SK-N-SH (cell line): ENCODE measurements at regions not wholly inside any gene's neighbourhood (a gene's known extent, or its start where the extent isn't known, plus 50 kb on each side); places are given as distances from the start of the nearest gene placed in this dataset.

Experiments
- CTCF ChIA-PET: fragments of 300-600, 350-600 bp; formaldehyde crosslinking; extraction: SDS; loops from one replicate; lab custom pipeline; 2021; lab: Yijun Ruan, JAX
- POLR2A ChIA-PET: fragments of 350-600 bp; sonication (Branson Sonifier 250); formaldehyde crosslinking; extraction: SDS; loops from one replicate; lab custom pipeline; 2020; ENCODE audit warnings: antibody characterized with exemption, inconsistent platforms; lab: Yijun Ruan, JAX
- DNase-seq: peaks from one replicate; pipeline ENCODE4 v3.0.0; 2012
- H2AFZ ChIP-seq: fragments of 200-600 bp; sonication (generic); 2 replicates; pipeline ENCODE4 v1.8.1; 2016; ENCODE audit warnings: antibody characterized with exemption, mild to moderate bottlenecking, low read depth
- H3F3A ChIP-seq: fragments of 200-600 bp; sonication (generic); replicated peaks from 2 replicates; pipeline ENCODE3; 2016; ENCODE audit warnings: antibody characterized with exemption, mild to moderate bottlenecking; ENCODE audit not compliant: insufficient read depth
- H3K27ac ChIP-seq, 2 experiments: fragments of 200-500 bp in 1 of 2; fragments of 200-600 bp in 1 of 2; sonication (Bioruptor generic) in 1 of 2; sonication (generic), shearing (Covaris generic) in 1 of 2; 2 replicates each; pipeline versions ENCODE4 v1.5.1 to v1.6.1; 2014 to 2016; ENCODE audit warnings: low read depth in 2 of 2, inconsistent platforms in 1 of 2, low read length in 1 of 2, mild to moderate bottlenecking in 1 of 2, mixed read lengths in 1 of 2
- H3K27me3 ChIP-seq: fragments of 200-600 bp; sonication (generic), shearing (Covaris generic); 2 replicates; pipeline ENCODE4 v1.6.1; 2016; ENCODE audit warnings: mixed run types; ENCODE audit not compliant: insufficient read depth
- H3K36me3 ChIP-seq, 2 experiments: fragments of 200-500 bp in 1 of 2; fragments of 200-600 bp in 1 of 2; sonication (Bioruptor generic) in 1 of 2; sonication (generic) in 1 of 2; replicated peaks in 1 of 2; 2 replicates each; pipeline versions ENCODE3 to v1.5.1; 2014 to 2016; ENCODE audit warnings: low read length in 1 of 2, mild to moderate bottlenecking in 1 of 2; ENCODE audit not compliant: insufficient read depth in 2 of 2, control insufficient read depth in 1 of 2
- H3K4me1 ChIP-seq, 2 experiments: fragments of 200-500 bp in 1 of 2; fragments of 200-600 bp in 1 of 2; sonication (Bioruptor generic) in 1 of 2; sonication (generic), shearing (Covaris generic) in 1 of 2; 2 replicates each; pipeline versions ENCODE4 v1.5.1 to v1.6.1; 2014 to 2016; ENCODE audit warnings: low read depth in 1 of 2, low read length in 1 of 2, mixed run types in 1 of 2; ENCODE audit not compliant: insufficient read depth in 2 of 2, control insufficient read depth in 1 of 2
- H3K4me2 ChIP-seq: fragments of 200-600 bp; sonication (generic), shearing (Covaris generic); 2 replicates; pipeline ENCODE4 v1.6.1; 2017; ENCODE audit warnings: mixed run types
- H3K4me3 ChIP-seq, 2 experiments: fragments of 200-500 bp in 1 of 2; fragments of 200-600 bp in 1 of 2; sonication (Bioruptor generic) in 1 of 2; sonication (generic), shearing (Covaris generic) in 1 of 2; 2 replicates each; pipeline versions ENCODE4 v1.5.1 to v1.8.1; 2014 to 2016; ENCODE audit warnings: low read depth in 2 of 2, inconsistent platforms in 1 of 2, low read length in 1 of 2, mild to moderate bottlenecking in 1 of 2, mixed read lengths in 1 of 2, moderate library complexity in 1 of 2
- H3K79me2 ChIP-seq: fragments of 200-600 bp; sonication (generic); 2 replicates; pipeline ENCODE4 v1.8.1; 2017; ENCODE audit warnings: mild to moderate bottlenecking; ENCODE audit not compliant: insufficient read depth
- H3K9ac ChIP-seq: fragments of 200-600 bp; sonication (generic); 2 replicates; pipeline ENCODE4 v1.6.1; 2017; ENCODE audit warnings: mixed run types
- H3K9me2 ChIP-seq: fragments of 200-600 bp; sonication (generic); 2 replicates; pipeline ENCODE4 v1.6.1; 2017; ENCODE audit warnings: mixed run types
- H3K9me3 ChIP-seq: fragments of 200-600 bp; sonication (generic); 2 replicates; pipeline ENCODE4 v1.6.1; 2017; ENCODE audit warnings: mixed run types, mild to moderate bottlenecking, moderate library complexity
- H4K20me1 ChIP-seq: fragments of 200-600 bp; sonication (generic); 2 replicates; pipeline ENCODE4 v1.6.1; 2017; ENCODE audit warnings: mild to moderate bottlenecking, mixed run types; ENCODE audit not compliant: insufficient read depth
- ELF1 ChIP-seq: IDR thresholded peaks from 2 replicates; pipeline ENCODE4 v1.4.0; 2012
- EP300 ChIP-seq, 2 experiments: IDR thresholded peaks; 2 replicates each; pipeline versions ENCODE4 v1.4.0 to v1.6.1; 2012; ENCODE audit warnings: borderline replicate concordance in 1 of 2, low read depth in 1 of 2, low read length in 1 of 2
- FOSL2 ChIP-seq: IDR thresholded peaks from 2 replicates; pipeline ENCODE4 v1.4.0; 2012; ENCODE audit warnings: low read depth, mild to moderate bottlenecking, moderate library complexity, borderline replicate concordance
- FOXJ3 ChIP-seq: sonication (generic); formaldehyde crosslinking; IDR thresholded peaks from 2 replicates; pipeline ENCODE4 v1.5.1; 2020; ENCODE audit warnings: mild to moderate bottlenecking, missing genetic modification reagents
- GATA2 ChIP-seq: sonication (generic); formaldehyde crosslinking; IDR thresholded peaks from 2 replicates; pipeline ENCODE4 v1.5.0; 2020; ENCODE audit warnings: mild to moderate bottlenecking, missing genetic modification reagents
- JUND ChIP-seq: IDR thresholded peaks from 2 replicates; pipeline ENCODE4 v1.4.0; 2012
- MEF2A ChIP-seq: IDR thresholded peaks from 2 replicates; pipeline ENCODE4 v1.4.0; 2012; ENCODE audit warnings: low read depth, borderline replicate concordance
- MXI1 ChIP-seq: IDR thresholded peaks from 2 replicates; pipeline ENCODE4 v1.6.1; 2012; ENCODE audit warnings: mild to moderate bottlenecking, low read depth, low read length, improper control_type of control experiment
- NFIC ChIP-seq: IDR thresholded peaks from 2 replicates; pipeline ENCODE4 v1.4.0; 2012; ENCODE audit warnings: borderline replicate concordance
- POLR2AphosphoS5 ChIP-seq: IDR thresholded peaks from 2 replicates; pipeline ENCODE4 v1.6.1; 2012; ENCODE audit warnings: low read depth, low read length
- RAD21 ChIP-seq: IDR thresholded peaks from 2 replicates; pipeline ENCODE4 v1.6.1; 2012; ENCODE audit warnings: mild to moderate bottlenecking, low read length
- RXRA ChIP-seq: IDR thresholded peaks from 2 replicates; pipeline ENCODE4 v1.4.0; 2012; ENCODE audit warnings: low read depth, mild to moderate bottlenecking, borderline replicate concordance
- SIN3A ChIP-seq: IDR thresholded peaks from 2 replicates; pipeline ENCODE4 v1.6.1; 2012; ENCODE audit warnings: low read depth, mild to moderate bottlenecking, low read length, moderate library complexity, borderline replicate concordance
- SMC3 ChIP-seq: IDR thresholded peaks from 2 replicates; pipeline ENCODE4 v1.6.1; 2012; ENCODE audit warnings: low read depth, low read length, improper control_type of control experiment
- TEAD4 ChIP-seq: IDR thresholded peaks from 2 replicates; pipeline ENCODE4 v1.4.0; 2012; ENCODE audit warnings: mild to moderate bottlenecking, borderline replicate concordance; ENCODE audit not compliant: insufficient read depth
- YY1 ChIP-seq: IDR thresholded peaks from 2 replicates; pipeline ENCODE4 v1.4.0; 2012; ENCODE audit warnings: low read depth, mild to moderate bottlenecking
- WGBS: methylation state at CpG from one replicate; pipeline ENCODE4 v1.1.6; 2017; ENCODE audit warnings: low lambda C conversion rate; 5-methylcytosine and 5-hydroxymethylcytosine counted together
- TF ChIP-seq, protein P1 (sequence below): IDR thresholded peaks from 2 replicates; pipeline ENCODE4; 2012
- TF ChIP-seq, protein P2 (sequence below): IDR thresholded peaks from 2 replicates; pipeline ENCODE4 v1.4.0; 2012; ENCODE audit warnings: low read depth, borderline replicate concordance
- TF ChIP-seq, protein P3 (sequence below): fragments of 200-600 bp; sonication (generic); IDR thresholded peaks from 2 replicates; pipeline ENCODE4 v1.6.1; 2017; ENCODE audit warnings: antibody characterized with exemption, mild to moderate bottlenecking, moderate library complexity

DNA sequence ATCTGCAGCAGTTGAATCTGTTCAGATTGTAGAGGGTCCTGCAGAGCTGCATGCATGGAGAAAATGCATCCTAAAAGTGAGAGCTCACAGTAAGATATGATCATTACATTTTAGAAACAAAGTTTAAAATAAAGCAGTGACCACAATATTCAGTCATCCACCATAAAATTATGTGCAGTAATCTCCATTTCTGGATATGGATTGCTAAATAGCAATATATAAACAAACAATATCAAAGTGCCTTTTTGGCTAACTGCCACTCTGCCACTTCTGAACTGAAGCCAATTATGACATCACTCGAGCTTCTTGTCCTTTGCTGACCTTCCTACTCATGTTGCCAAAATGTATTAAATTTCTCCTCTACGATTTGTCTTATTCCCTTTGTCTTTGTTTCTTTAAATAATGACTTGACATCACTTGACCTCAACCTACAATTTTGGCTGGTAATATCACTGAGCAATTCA, 262.0 kb upstream of the CXADR start:
- Histone ChIP-seq H3K4me3 (no peak overlapping the region), H3K27me3 (no peaks in the 10 kb centered on the region), H3K79me2 (no peaks in the 10 kb centered on the region), H3K27ac (peak overlapping the region in 1 of 2 experiments; percentile 34; a peak in 1 of 4 replicates), H4K20me1 (no peaks in the 10 kb centered on the region), H3K9me2 (no peaks in the 10 kb centered on the region), H3K9me3 (no peaks in the 10 kb centered on the region), H3K4me1 (no peaks in the 10 kb centered on the region), H2AFZ (no peak overlapping the region), H3K36me3 (no peaks in the 10 kb centered on the region), H3K4me2 (no peak overlapping the region), H3K9ac (no peak overlapping the region), H3F3A (no peaks in the 10 kb centered on the region)
- CTCF ChIA-PET = interaction anchor here (0.5 to 2.2 kb wide), 2 partner anchors 19 to 436 kb away, joined by 3 to 6 read pairs; no protein-coding TSS in a partner anchor
- WGBS = 3% methylated on average over 2 of the region's 2 CpGs
- DNase-seq = peak; percentile 6
- TF ChIP-seq GATA2 (CRISPR knock-in tag) = 0 out of 2 replicates have a peak, but pooled peaks have one; percentile 10
- no peak for TF ChIP-seq SIN3A
- POLR2A ChIA-PET = no interaction called here

DNA sequence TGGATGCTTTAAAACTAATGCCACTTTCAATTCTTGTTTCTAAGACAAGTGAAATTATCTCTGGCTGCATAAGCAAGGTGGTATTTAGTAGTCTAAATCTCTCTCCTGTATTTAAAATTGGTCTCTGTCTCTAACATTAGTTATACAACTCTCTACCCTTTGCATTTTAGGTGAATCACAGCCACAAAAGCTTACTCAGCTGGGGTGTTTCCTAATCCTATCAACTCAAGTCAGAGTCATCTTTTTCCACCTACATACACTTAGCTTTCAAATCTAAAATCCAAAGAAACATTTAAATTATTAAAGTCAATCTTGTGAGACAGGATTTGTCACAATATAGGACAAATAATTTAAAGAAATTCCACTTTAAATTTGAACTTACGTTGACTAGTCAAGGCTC, 255.1 kb upstream of the CXADR start:
- no peak for DNase-seq

More for the DNA sequence above, 255.1 kb upstream of the CXADR start:
- Histone ChIP-seq H3K9me2 (no peaks in the 10 kb centered on the region), H3K9me3 (no peaks in the 10 kb centered on the region), H3K27me3 (no peaks in the 10 kb centered on the region), H2AFZ (no peak overlapping the region), H3K9ac (no peak overlapping the region), H3K36me3 (no peaks in the 10 kb centered on the region), H3K79me2 (no peaks in the 10 kb centered on the region), H3K27ac (no peak overlapping the region), H4K20me1 (no peaks in the 10 kb centered on the region), H3K4me3 (no peak overlapping the region), H3F3A (no peaks in the 10 kb centered on the region), H3K4me2 (no peak overlapping the region), H3K4me1 (no peaks in the 10 kb centered on the region)
- 38% methylated on average over 1 of the region's 1 CpG for WGBS
- CTCF ChIA-PET = interaction anchor here (0.9 kb wide), 1 partner anchor 12 kb away, joined by 4 read pairs; no protein-coding TSS in a partner anchor
- POLR2A ChIA-PET = no interaction called here
- TF ChIP-seq TEAD4 (no peak), RAD21 (no peak), RXRA (no peak), JUND (no peak), FOXJ3 (CRISPR knock-in tag) (no peak), YY1 (no peak), SMC3 (no peak), POLR2AphosphoS5 (no peak), MXI1 (no peak), MEF2A (no peak), FOSL2 (no peak), NFIC (no peak), ELF1 (no peak), EP300 (IDR thresholded peaks at IDR 0.05; ENCODE audit: borderline replicate concordance in 1 of 2, low read depth in 1 of 2, low read length in 1 of 2) (no peak)
- TF ChIP-seq, protein P1, sequence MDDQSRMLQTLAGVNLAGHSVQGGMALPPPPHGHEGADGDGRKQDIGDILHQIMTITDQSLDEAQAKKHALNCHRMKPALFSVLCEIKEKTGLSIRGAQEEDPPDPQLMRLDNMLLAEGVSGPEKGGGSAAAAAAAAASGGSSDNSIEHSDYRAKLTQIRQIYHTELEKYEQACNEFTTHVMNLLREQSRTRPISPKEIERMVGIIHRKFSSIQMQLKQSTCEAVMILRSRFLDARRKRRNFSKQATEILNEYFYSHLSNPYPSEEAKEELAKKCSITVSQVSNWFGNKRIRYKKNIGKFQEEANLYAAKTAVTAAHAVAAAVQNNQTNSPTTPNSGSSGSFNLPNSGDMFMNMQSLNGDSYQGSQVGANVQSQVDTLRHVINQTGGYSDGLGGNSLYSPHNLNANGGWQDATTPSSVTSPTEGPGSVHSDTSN = no peak
- TF ChIP-seq, protein P2, sequence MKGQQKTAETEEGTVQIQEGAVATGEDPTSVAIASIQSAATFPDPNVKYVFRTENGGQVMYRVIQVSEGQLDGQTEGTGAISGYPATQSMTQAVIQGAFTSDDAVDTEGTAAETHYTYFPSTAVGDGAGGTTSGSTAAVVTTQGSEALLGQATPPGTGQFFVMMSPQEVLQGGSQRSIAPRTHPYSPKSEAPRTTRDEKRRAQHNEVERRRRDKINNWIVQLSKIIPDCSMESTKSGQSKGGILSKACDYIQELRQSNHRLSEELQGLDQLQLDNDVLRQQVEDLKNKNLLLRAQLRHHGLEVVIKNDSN = no peak
- TF ChIP-seq, protein P3, sequence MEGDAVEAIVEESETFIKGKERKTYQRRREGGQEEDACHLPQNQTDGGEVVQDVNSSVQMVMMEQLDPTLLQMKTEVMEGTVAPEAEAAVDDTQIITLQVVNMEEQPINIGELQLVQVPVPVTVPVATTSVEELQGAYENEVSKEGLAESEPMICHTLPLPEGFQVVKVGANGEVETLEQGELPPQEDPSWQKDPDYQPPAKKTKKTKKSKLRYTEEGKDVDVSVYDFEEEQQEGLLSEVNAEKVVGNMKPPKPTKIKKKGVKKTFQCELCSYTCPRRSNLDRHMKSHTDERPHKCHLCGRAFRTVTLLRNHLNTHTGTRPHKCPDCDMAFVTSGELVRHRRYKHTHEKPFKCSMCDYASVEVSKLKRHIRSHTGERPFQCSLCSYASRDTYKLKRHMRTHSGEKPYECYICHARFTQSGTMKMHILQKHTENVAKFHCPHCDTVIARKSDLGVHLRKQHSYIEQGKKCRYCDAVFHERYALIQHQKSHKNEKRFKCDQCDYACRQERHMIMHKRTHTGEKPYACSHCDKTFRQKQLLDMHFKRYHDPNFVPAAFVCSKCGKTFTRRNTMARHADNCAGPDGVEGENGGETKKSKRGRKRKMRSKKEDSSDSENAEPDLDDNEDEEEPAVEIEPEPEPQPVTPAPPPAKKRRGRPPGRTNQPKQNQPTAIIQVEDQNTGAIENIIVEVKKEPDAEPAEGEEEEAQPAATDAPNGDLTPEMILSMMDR = no peak
